CD4-positive, alpha-beta T cell treated with Interleukin-2 at 100 ng/mL for 4 hours (primary cell): ENCODE measurements at regions not wholly inside any gene's neighbourhood (a gene's known extent, or its start where the extent isn't known, plus 50 kb on each side); places are given as distances from the start of the nearest gene placed in this dataset.
"Not testable (repeated sequence)": the region's sequence is repeated elsewhere in the genome, so short reads cannot be mapped to it uniquely, and the experiment has no call there.

Source experiments
- DNase-seq: peaks from one replicate; pipeline ENCODE4 v3.0.0-alpha.2; 2020; ENCODE audit warnings: low spot score

GRCh38 chr21:31609081-31609480, 50.4 kb upstream of the SOD1 start:
- DNase-seq = no peak

GRCh38 chr21:31607791-31608190, 51.7 kb upstream of the SOD1 start:
- no peak for DNase-seq

- no peak for DNase-seq
Observed at GRCh38 chr21:31606081-31606874, 53.2 kb upstream of the SOD1 start.

GRCh38 chr21:31604591-31605190, 54.8 kb upstream of the SOD1 start:
- peak; percentile 75 for DNase-seq

GRCh38 chr21:31599563-31599962, 59.9 kb upstream of the SOD1 start:
- no peak for DNase-seq

- no peak for DNase-seq
Observed at GRCh38 chr21:31599013-31599412, 60.5 kb upstream of the SOD1 start.

GRCh38 chr21:31597683-31598082, 61.8 kb upstream of the SOD1 start:
- DNase-seq = no peak

GRCh38 chr21:31596055-31596454, 63.4 kb upstream of the SOD1 start:
- no peak for DNase-seq

- DNase-seq = no peak
Observed at GRCh38 chr21:31594726-31595125, 64.8 kb upstream of the SOD1 start.

- no peak for DNase-seq
Observed at GRCh38 chr21:31594279-31594678, 65.2 kb upstream of the SOD1 start.

- no peak for DNase-seq
Observed at GRCh38 chr21:31592963-31593560, 66.4 kb upstream of the SOD1 start.

GRCh38 chr21:31592516-31592915, 67.0 kb upstream of the SOD1 start:
- no peak for DNase-seq

- DNase-seq = no peak
Observed at GRCh38 chr21:31589820-31590219, 69.7 kb upstream of the SOD1 start.

GRCh38 chr21:31586118-31586517, 73.4 kb upstream of the SOD1 start:
- DNase-seq = no peak

- DNase-seq = not testable (repeated sequence)
Observed at GRCh38 chr21:31583937-31584336, 75.6 kb upstream of the SOD1 start.

- DNase-seq = no peak
Observed at GRCh38 chr21:31583498-31583897, 76.0 kb upstream of the SOD1 start.

- peak; percentile 77 for DNase-seq
Observed at GRCh38 chr21:31580866-31581276, 78.6 kb upstream of the SOD1 start.

GRCh38 chr21:31577271-31577670, 82.2 kb upstream of the SOD1 start:
- no peak for DNase-seq

GRCh38 chr21:31576428-31576827, 83.1 kb upstream of the SOD1 start:
- no peak for DNase-seq

GRCh38 chr21:31573217-31573616, 86.3 kb upstream of the SOD1 start:
- DNase-seq = no peak

- DNase-seq = no peak
Observed at GRCh38 chr21:31571879-31572278, 87.6 kb upstream of the SOD1 start.

GRCh38 chr21:31570824-31571566, 88.5 kb upstream of the SOD1 start:
- no peak for DNase-seq

GRCh38 chr21:31566611-31567010, 92.9 kb upstream of the SOD1 start:
- no peak for DNase-seq
